OCI-LY3 (cell line): ENCODE measurements at regions not wholly inside any gene's neighbourhood (a gene's known extent, or its start where the extent isn't known, plus 50 kb on each side); places are given as distances from the start of the nearest gene placed in this dataset.

Experiments
- EZH2phosphoT487 ChIP-seq: fragments of 200-600 bp; shearing (Covaris generic); IDR thresholded peaks from 2 replicates; pipeline ENCODE4 v1.6.1; 2018; ENCODE audit warnings: antibody characterized with exemption, mixed run types, low read depth
- TF ChIP-seq, protein P1 (sequence below): fragments of 200-600, 300-600 bp; sonication (generic); IDR thresholded peaks from 2 replicates; pipeline ENCODE4 v1.5.1; 2014; ENCODE audit warnings: antibody characterized with exemption, low read length, low read depth

DNA sequence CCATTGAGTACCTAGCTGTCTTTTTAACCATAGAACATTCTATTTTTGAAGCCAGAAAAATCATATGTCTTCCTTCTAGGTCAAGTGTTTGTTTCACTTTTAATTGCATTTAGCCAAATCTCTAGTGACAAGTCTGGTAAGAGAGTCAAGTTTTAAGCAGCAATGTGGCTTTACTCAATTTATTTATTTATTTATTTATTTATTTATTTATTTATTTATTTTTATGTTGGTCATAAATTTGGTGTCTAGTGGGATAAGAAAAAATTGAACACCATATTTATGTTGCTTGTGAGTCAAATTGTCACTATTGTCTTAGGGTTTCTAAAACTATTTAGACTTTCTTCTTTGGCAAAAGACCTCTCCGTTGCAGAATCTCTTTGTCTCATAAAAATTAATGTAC lies 174.5 kb upstream of the BCHE start:
- TF ChIP-seq, protein P1, sequence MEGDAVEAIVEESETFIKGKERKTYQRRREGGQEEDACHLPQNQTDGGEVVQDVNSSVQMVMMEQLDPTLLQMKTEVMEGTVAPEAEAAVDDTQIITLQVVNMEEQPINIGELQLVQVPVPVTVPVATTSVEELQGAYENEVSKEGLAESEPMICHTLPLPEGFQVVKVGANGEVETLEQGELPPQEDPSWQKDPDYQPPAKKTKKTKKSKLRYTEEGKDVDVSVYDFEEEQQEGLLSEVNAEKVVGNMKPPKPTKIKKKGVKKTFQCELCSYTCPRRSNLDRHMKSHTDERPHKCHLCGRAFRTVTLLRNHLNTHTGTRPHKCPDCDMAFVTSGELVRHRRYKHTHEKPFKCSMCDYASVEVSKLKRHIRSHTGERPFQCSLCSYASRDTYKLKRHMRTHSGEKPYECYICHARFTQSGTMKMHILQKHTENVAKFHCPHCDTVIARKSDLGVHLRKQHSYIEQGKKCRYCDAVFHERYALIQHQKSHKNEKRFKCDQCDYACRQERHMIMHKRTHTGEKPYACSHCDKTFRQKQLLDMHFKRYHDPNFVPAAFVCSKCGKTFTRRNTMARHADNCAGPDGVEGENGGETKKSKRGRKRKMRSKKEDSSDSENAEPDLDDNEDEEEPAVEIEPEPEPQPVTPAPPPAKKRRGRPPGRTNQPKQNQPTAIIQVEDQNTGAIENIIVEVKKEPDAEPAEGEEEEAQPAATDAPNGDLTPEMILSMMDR = no peak
- no peak for TF ChIP-seq EZH2phosphoT487
